ENCODE measurements at regions not wholly inside any gene's neighbourhood (a gene's known extent, or its start where the extent isn't known, plus 50 kb on each side); places are given as distances from the start of the nearest gene placed in this dataset.

- TF ChIP-seq, protein P1, sequence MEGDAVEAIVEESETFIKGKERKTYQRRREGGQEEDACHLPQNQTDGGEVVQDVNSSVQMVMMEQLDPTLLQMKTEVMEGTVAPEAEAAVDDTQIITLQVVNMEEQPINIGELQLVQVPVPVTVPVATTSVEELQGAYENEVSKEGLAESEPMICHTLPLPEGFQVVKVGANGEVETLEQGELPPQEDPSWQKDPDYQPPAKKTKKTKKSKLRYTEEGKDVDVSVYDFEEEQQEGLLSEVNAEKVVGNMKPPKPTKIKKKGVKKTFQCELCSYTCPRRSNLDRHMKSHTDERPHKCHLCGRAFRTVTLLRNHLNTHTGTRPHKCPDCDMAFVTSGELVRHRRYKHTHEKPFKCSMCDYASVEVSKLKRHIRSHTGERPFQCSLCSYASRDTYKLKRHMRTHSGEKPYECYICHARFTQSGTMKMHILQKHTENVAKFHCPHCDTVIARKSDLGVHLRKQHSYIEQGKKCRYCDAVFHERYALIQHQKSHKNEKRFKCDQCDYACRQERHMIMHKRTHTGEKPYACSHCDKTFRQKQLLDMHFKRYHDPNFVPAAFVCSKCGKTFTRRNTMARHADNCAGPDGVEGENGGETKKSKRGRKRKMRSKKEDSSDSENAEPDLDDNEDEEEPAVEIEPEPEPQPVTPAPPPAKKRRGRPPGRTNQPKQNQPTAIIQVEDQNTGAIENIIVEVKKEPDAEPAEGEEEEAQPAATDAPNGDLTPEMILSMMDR (IDR thresholded peaks at IDR 0.05) = no peak
Measured at GRCh38 chr1:60290393-60290792, 216.8 kb upstream of the C1orf87 start.

- TF ChIP-seq, protein P1 (IDR thresholded peaks at IDR 0.05) = no peak
Measured at GRCh38 chr1:60287536-60287935, 214.0 kb upstream of the C1orf87 start.

- TF ChIP-seq, protein P1 (IDR thresholded peaks at IDR 0.05) = no peak
Measured at GRCh38 chr1:60283690-60284089, 210.1 kb upstream of the C1orf87 start.

- TF ChIP-seq, protein P1 (IDR thresholded peaks at IDR 0.05) = peak; percentile 100
Measured at GRCh38 chr1:60281360-60281932, 207.9 kb upstream of the C1orf87 start.

DNA sequence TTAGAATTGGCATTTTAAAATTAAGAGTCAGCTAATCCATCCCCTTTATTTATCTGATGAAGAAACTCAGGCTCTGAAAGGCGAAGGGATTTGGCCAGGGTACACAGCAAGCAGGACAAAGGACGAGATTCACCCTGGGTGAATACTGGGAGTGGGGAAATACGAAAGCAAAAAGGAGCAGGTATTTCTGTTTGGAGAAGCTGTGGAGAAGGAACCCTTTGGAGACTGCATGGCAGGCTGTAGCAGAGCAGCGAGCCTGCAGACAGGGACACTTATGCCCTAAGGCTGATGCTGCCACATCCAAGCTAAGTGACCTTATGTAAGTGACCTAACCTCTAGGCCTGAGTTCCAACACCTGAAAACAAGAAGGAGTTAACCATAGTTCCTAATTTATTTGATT, 207.2 kb upstream of the C1orf87 start:
- TF ChIP-seq, protein P1 (IDR thresholded peaks at IDR 0.05) = no peak

- TF ChIP-seq, protein P1 (IDR thresholded peaks at IDR 0.05) = no peak
Measured at GRCh38 chr1:60280256-60280655, 206.7 kb upstream of the C1orf87 start.

DNA sequence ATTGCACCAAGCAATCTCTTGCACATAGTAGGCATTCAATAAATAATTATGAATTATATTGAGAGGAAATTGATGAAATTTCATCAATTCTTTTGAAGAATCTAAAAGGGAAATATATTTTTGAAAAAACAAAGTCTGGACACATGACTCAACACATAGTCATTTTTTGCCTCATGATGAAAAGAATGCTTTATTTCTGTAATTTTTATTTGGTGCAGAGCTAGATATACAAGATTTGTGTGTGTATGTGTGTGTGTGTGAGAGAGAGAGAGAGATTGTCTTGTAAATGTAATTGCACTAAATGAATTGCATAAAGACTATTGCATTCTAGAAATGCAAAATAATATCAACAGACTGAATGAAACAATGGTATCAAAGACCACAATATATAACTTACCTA, 206.2 kb upstream of the C1orf87 start:
- TF ChIP-seq, protein P1 (IDR thresholded peaks at IDR 0.05) = no peak

DNA sequence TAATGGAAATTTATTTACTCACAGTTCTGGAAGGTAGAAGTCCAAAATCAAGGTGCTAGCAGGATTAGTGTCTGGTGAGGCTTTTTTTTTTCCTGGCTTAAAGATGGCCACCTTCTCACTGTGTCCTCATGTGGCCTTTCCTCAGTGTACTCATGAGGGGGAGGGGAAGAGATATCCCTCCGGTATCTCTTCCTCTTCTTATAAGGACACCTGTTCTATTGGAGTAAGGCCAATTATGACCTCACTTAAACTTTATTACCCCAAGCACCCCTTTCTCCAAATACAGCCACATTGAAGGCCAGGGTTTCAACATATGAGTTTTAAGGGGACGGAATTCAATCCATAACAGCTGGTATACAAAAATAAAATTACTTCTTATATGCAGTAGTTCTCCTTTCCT, 203.7 kb upstream of the C1orf87 start:
- TF ChIP-seq, protein P1 (IDR thresholded peaks at IDR 0.05) = no peak
